ENCODE measurements at regions not wholly inside any gene's neighbourhood (a gene's known extent, or its start where the extent isn't known, plus 50 kb on each side); places are given as distances from the start of the nearest gene placed in this dataset.

DNA sequence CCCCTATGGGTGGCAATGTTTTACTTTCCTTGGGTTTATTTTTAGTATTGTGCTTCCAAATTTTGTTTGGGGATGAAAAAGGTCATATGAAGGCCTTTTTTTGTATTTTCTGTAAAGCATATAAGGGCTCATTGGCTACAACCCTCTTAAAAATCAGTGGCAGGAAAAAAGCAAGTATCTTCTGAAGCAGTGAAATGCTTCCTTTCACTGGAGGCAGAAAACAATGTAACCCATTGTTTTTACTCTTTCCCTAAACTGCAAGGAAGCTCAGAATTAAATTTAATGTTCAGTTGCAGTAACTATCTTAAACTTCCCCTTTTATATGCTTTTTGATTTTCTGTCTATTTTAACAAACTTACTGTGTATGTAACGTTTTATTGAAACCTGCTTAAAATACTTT lies 148.7 kb upstream of the LYZL1 start:
- TF ChIP-seq, protein P1, sequence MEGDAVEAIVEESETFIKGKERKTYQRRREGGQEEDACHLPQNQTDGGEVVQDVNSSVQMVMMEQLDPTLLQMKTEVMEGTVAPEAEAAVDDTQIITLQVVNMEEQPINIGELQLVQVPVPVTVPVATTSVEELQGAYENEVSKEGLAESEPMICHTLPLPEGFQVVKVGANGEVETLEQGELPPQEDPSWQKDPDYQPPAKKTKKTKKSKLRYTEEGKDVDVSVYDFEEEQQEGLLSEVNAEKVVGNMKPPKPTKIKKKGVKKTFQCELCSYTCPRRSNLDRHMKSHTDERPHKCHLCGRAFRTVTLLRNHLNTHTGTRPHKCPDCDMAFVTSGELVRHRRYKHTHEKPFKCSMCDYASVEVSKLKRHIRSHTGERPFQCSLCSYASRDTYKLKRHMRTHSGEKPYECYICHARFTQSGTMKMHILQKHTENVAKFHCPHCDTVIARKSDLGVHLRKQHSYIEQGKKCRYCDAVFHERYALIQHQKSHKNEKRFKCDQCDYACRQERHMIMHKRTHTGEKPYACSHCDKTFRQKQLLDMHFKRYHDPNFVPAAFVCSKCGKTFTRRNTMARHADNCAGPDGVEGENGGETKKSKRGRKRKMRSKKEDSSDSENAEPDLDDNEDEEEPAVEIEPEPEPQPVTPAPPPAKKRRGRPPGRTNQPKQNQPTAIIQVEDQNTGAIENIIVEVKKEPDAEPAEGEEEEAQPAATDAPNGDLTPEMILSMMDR (IDR thresholded peaks at IDR 0.05; ENCODE audit: low read length): no peak
- no peak for TF ChIP-seq EZH2 (optimal IDR thresholded peaks at IDR 0.05; ENCODE audit: low read depth, low read length)
